Vagina (tissue), 2 donors: ENCODE measurements at regions not wholly inside any gene's neighbourhood (a gene's known extent, or its start where the extent isn't known, plus 50 kb on each side); places are given as distances from the start of the nearest gene placed in this dataset.

Experiments
- DNase-seq, 2 donors: peaks; one replicate each; pipeline ENCODE4 v3.0.0-alpha.2; 2017; ENCODE audit errors: extremely low spot score in 2 of 2
- H3K27ac ChIP-seq: fragments of 200-600 bp; sonication (generic); one replicate; pipeline ENCODE4 v1.5.1; 2019
- H3K27me3 ChIP-seq: fragments of 200-600 bp; sonication (generic); one replicate; pipeline ENCODE4 v1.5.1; 2019
- H3K36me3 ChIP-seq, 2 donors: fragments of 200-600 bp; sonication (generic); one replicate each; pipeline ENCODE4 v1.5.1; 2017 to 2019
- H3K4me1 ChIP-seq: fragments of 200-600 bp; sonication (generic); one replicate; pipeline ENCODE4 v1.5.1; 2019
- H3K4me3 ChIP-seq, 2 donors: fragments of 200-600 bp; sonication (generic); 1 replicate in 1 of 2; 2 replicates in 1 of 2; pipeline ENCODE4 v1.5.1; 2016 to 2019
- H3K9me3 ChIP-seq: fragments of 200-600 bp; sonication (generic); one replicate; pipeline ENCODE4 v1.5.1; 2019
- POLR2A ChIP-seq, 2 donors: fragments of 450-650 bp; IDR thresholded peaks; one replicate each; pipeline ENCODE4 v1.6.1; 2017; ENCODE audit warnings: antibody characterized with exemption in 2 of 2, mild to moderate bottlenecking in 2 of 2, moderate library complexity in 2 of 2
- POLR2AphosphoS5 ChIP-seq, 2 donors: sonication (generic); formaldehyde crosslinking; IDR thresholded peaks; one replicate each; pipeline ENCODE4 v1.9.0; 2017; ENCODE audit warnings: antibody characterized with exemption in 2 of 2, mild to moderate bottlenecking in 2 of 2, low read depth in 1 of 2; ENCODE audit not compliant: insufficient read depth in 1 of 2
- intact Hi-C: fragments of 100-400 bp; cut with DNase I; formaldehyde crosslinking; loops from one replicate; pipeline ENCODE4 v1.15.1; 2023
- TF ChIP-seq, protein P1 (sequence below), 3 experiments: fragments of 450-650 bp in 2 of 3; fragments of 200-600 bp in 1 of 3; sonication (generic) in 1 of 3; IDR thresholded peaks; one replicate each; pipeline ENCODE4 v1.5.1; 2017 to 2019; ENCODE audit warnings: antibody characterized with exemption in 3 of 3, mild to moderate bottlenecking in 2 of 3, moderate library complexity in 2 of 3

DNA sequence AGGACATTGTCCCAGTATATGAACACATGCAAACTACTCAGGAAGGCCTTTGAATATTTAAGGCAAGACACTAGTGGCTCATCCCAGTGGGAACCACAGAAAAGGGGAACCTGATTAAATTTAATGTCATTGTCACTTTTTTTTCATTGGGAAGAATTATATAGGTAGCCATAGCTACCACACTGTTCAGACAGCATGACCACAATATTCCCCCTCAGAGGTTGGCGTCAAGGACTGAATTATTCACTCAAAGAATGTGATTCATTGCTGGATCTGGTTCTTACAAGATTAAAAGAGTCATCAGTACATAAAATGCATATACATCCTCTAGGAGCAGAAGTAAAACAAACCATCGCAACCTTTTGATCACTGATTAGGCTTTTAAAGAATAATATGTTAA is 92.0 kb upstream of the SMARCAD1 start:
- DNase-seq, result no peak
- H3K27ac ChIP-seq, result no peak overlapping the region
- no peaks in the 10 kb centered on the region for H3K9me3 ChIP-seq
- no peak overlapping the region for H3K4me3 ChIP-seq
- H3K27me3 ChIP-seq, result no peaks in the 10 kb centered on the region
- H3K36me3 ChIP-seq, result no peaks in the 10 kb centered on the region
- intact Hi-C loops, result no loop called here
- TF ChIP-seq, protein P1, sequence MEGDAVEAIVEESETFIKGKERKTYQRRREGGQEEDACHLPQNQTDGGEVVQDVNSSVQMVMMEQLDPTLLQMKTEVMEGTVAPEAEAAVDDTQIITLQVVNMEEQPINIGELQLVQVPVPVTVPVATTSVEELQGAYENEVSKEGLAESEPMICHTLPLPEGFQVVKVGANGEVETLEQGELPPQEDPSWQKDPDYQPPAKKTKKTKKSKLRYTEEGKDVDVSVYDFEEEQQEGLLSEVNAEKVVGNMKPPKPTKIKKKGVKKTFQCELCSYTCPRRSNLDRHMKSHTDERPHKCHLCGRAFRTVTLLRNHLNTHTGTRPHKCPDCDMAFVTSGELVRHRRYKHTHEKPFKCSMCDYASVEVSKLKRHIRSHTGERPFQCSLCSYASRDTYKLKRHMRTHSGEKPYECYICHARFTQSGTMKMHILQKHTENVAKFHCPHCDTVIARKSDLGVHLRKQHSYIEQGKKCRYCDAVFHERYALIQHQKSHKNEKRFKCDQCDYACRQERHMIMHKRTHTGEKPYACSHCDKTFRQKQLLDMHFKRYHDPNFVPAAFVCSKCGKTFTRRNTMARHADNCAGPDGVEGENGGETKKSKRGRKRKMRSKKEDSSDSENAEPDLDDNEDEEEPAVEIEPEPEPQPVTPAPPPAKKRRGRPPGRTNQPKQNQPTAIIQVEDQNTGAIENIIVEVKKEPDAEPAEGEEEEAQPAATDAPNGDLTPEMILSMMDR (IDR thresholded peaks at IDR 0.05), result no peak
- TF ChIP-seq POLR2AphosphoS5 (IDR thresholded peaks at IDR 0.05; ENCODE audit: insufficient read depth in 1 of 2, low read depth in 1 of 2) (no peak), POLR2A (IDR thresholded peaks at IDR 0.05) (no peak)
- no peaks in the 10 kb centered on the region for H3K4me1 ChIP-seq

DNA sequence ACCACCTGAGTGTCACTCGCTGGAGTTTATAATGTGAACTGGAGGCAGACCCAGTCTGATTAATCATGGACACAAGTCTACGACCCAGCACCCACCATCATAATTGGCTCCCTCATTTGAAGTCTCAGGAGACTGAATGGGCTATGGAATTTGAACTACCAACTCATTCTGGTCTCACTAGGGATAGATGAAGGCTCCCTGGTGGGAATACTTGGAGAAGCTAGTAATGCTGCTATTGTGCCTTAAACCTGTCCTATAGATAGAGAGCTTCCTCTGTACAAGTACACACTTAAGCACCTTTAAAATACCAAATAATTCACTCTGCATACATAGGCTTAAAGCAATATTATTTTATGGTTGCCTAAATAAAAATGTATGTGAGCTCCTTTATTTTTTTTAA is 90.8 kb upstream of the SMARCAD1 start:
- Histone ChIP-seq H3K4me3 (no peak overlapping the region), H3K4me1 (no peaks in the 10 kb centered on the region), H3K36me3 (no peaks in the 10 kb centered on the region), H3K27ac (no peak overlapping the region), H3K27me3 (no peaks in the 10 kb centered on the region), H3K9me3 (no peaks in the 10 kb centered on the region)
- no peak for DNase-seq
- no peak for TF ChIP-seq POLR2A (IDR thresholded peaks at IDR 0.05)
- no peak for TF ChIP-seq POLR2AphosphoS5 (IDR thresholded peaks at IDR 0.05; ENCODE audit: insufficient read depth in 1 of 2, low read depth in 1 of 2)
- TF ChIP-seq, protein P1 (IDR thresholded peaks at IDR 0.05), result no peak
- intact Hi-C loops, result no loop called here

DNA sequence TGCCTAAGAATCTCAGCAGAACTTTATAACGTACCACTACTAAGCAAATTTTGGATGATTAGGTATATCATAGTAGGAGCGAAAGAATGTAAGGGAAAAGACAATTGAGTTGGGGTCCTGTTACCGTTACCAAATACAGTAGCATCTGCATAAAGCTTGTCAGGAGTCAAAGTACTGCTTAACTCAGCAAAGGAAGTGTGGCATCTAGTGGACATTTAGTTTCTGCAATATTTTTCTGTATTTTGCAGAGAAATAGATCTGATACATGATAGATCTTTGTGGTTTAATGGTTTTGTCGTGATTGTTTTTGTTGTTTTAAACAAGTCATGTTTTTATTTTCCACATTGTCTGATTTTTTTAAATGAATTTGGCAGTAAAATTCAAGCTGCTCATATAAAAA is 81.0 kb upstream of the SMARCAD1 start:
- intact Hi-C loops, result no loop called here
- DNase-seq, result no peak
- Histone ChIP-seq H3K4me3 (no peak overlapping the region), H3K4me1 (no peaks in the 10 kb centered on the region), H3K9me3 (no peaks in the 10 kb centered on the region), H3K27ac (no peak overlapping the region), H3K36me3 (no peaks in the 10 kb centered on the region), H3K27me3 (no peaks in the 10 kb centered on the region)
- TF ChIP-seq, protein P1 (IDR thresholded peaks at IDR 0.05), result no peak
- TF ChIP-seq POLR2AphosphoS5 (IDR thresholded peaks at IDR 0.05; ENCODE audit: insufficient read depth in 1 of 2, low read depth in 1 of 2), result no peak
- TF ChIP-seq POLR2A (IDR thresholded peaks at IDR 0.05), result no peak

DNA sequence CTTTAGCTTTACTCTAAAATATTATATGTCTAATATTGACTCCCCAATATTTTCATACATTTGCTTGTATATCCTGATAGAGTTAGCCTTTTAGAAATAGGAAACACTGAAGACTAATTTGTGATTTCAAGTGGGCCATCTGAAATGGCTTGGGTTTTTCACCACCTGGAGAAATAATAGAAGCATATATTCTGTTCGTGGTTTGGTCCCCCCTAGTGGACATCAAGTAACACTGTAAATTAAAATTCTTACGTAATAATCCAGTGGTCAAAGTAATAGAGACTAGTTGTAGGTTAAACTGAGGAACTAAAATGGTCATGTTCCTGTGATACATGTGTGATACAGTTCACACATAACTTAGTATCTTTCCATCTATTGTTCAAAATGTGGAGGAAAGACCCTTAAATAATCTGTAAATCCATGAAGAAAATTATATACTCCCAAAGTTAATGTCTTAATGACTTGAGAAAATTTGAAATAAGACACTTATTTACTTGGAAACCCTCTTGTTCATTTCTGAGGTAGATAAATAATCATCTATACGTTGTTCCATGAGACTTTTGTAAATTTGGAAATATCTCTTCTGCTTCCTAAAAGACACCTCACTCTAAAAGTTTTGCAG is 79.8 kb upstream of the SMARCAD1 start:
- H3K27ac ChIP-seq, result no peak overlapping the region
- TF ChIP-seq POLR2AphosphoS5 (IDR thresholded peaks at IDR 0.05; ENCODE audit: insufficient read depth in 1 of 2, low read depth in 1 of 2) (no peak), POLR2A (IDR thresholded peaks at IDR 0.05) (no peak)
- TF ChIP-seq, protein P1 (IDR thresholded peaks at IDR 0.05), result peak in 1 of 3 experiments; percentile 22
- H3K27me3 ChIP-seq, result no peaks in the 10 kb centered on the region
- H3K9me3 ChIP-seq, result no peaks in the 10 kb centered on the region
- H3K4me1 ChIP-seq, result no peaks in the 10 kb centered on the region
- intact Hi-C loops, result no loop called here
- DNase-seq, result no peak
- H3K4me3 ChIP-seq, result no peak overlapping the region
- no peaks in the 10 kb centered on the region for H3K36me3 ChIP-seq

DNA sequence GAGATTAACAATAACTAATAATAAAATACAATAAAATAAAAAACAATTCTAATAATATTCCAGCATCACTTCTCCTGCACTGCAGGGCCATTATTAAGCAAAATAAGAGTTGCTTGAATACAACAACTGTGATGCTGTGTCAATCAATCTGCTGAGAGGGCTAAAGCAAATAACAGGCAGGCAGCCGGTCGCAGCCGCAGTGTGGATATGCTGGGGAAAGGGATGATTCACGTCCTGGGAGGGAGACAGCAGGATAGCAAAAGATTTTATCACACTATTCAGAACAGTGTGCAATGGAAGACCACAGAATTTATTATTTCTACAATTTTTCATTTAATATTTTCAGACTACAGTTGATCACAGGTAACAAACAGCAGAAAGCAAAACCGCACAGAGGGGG is 76.5 kb upstream of the SMARCAD1 start:
- Histone ChIP-seq H3K4me1 (no peaks in the 10 kb centered on the region), H3K36me3 (no peaks in the 10 kb centered on the region), H3K9me3 (no peaks in the 10 kb centered on the region), H3K27ac (no peak overlapping the region), H3K27me3 (no peaks in the 10 kb centered on the region), H3K4me3 (no peak overlapping the region)
- DNase-seq, result no peak
- intact Hi-C loops, result no loop called here
- TF ChIP-seq, protein P1 (IDR thresholded peaks at IDR 0.05), result no peak
- TF ChIP-seq POLR2AphosphoS5 (IDR thresholded peaks at IDR 0.05; ENCODE audit: insufficient read depth in 1 of 2, low read depth in 1 of 2) (no peak), POLR2A (IDR thresholded peaks at IDR 0.05) (no peak)
